CD1c-positive myeloid dendritic cell (primary cell): ENCODE measurements at regions not wholly inside any gene's neighbourhood (a gene's known extent, or its start where the extent isn't known, plus 50 kb on each side); places are given as distances from the start of the nearest gene placed in this dataset.

Source experiments
- DNase-seq: peaks from one replicate; pipeline ENCODE4 v3.0.0-alpha.2; 2016; ENCODE audit errors: extremely low spot score

GRCh38 chr2:204325468-204325867, 219.8 kb upstream of the PARD3B start:
- peak; percentile 72 for DNase-seq

DNA sequence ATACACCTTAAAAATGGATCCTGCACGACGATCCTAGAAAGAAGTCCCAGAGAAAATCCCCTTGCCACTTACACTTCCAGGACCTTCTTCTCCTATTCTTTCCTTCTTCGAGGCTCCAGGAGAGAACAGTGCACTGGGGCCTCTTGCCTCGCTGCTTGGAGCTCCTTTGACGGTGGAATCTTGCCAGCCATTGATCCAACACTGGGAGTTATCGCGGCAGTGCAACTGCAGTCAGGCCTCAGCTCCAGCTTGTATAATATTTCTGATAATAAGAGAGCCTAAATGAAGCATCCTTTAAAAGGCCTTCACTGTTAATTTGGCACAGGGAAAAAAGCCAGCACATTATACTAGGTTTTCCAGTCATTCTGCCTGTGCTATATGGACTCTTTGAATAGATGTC, 216.9 kb upstream of the PARD3B start:
- no peak for DNase-seq

GRCh38 chr2:204329016-204329415, 216.3 kb upstream of the PARD3B start:
- DNase-seq = no peak

DNA sequence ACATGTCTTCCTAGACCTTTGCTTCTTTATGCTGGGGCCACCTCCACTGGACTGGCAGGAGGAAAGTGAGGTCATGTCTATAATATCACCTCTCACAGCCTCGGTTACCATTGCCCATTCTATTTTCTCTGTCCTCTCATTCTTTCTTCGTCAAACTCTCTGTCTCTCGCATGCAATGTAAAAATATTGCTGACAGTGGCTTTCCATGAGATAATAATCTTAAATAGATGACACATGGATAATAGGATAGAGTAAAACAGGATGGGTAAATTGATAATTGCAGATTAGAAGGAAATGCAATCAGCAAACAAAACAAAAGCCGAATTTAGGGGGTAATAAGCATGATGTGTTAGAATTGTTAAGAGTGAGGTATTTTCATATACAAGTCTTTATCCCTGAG, 215.7 kb upstream of the PARD3B start:
- no peak for DNase-seq

DNA sequence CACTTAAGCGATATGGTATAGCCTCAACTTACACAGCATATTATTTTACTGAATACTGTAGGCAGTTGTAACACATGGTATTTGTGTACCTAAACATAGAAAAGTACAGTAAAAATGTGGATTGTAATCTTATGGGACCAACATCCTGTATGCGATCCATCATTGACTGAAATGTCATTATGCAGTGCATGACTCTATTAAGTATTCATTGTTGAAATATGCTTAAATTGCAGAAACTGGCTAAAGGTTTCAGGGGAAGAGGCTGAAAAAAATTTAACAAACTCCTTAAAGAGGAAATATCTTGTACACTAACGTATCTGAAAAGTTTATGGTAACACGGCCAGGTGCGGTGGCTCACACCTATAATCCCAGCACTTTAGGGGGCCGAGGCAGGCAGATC, 214.1 kb upstream of the PARD3B start:
- no peak for DNase-seq

DNA sequence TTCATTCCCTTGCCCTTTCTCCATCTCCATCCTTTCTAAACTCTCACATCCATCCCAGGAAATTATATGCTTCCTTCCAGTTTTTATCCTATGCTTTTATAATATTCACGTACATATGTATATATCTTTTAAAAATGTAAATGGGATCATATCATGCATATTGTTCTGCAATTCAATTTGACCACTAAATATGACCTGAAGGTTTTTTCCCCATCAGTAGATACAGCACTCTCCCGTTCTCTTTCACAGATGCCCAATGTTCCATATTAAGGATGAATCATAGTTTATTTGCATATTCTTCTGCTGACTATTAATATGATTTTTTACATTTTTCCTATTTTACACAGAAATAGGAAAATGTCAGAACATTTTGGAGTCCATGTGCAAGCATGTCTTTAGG, 213.3 kb upstream of the PARD3B start:
- no peak for DNase-seq

- no peak for DNase-seq
Observed at GRCh38 chr2:204332706-204333105, 212.6 kb upstream of the PARD3B start.

DNA sequence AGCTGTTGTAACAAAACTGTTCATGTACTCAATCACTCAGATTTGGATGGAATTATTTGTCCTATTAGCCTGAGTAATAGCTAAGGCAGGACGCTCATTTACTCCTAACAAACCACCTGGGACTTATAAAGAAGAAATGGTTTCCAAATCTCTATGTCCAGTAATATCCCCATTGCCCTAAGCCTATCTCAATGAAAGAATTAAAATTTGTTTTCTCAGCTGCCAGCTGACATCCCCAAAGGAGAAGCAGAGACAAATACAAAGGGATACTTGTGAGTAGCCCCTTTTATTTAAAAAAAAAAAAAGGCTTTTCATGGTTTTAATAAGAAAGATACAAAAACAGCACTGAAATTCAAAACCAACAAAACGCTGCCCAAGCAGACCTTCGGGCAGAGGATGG, 211.4 kb upstream of the PARD3B start:
- DNase-seq = no peak

DNA sequence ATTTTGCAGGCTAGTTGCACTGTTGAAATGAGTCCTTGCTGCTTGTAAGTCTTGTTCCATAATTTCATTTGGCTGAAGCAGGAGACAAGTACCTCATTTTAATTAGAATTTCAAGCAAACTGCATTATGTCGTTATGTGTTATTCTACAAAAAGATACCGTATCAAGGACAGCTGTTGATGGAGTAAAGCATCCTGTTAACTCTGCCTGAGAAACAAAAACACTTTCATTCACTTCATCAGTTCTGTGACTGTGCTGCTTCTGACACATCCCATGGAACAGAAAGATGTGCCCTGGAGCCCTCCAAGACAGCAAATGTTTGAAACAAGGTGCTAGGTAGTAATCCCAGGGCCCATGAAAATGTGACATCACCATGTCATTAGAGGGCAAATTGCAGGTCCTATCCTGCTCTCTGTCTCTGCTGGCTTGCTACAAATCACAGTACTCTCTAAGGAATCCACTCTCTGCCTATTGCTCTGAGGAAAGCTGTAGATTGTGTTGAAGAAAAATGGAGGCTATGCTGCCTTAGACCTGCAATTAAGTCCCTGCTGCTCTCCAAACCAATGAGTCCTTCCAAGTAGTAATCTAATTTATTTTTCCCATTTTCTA, 209.7 kb upstream of the PARD3B start:
- no peak for DNase-seq

- DNase-seq = no peak
Observed at GRCh38 chr2:204336153-204336744, 209.0 kb upstream of the PARD3B start.

- no peak for DNase-seq
Observed at GRCh38 chr2:204337638-204338037, 207.6 kb upstream of the PARD3B start.

DNA sequence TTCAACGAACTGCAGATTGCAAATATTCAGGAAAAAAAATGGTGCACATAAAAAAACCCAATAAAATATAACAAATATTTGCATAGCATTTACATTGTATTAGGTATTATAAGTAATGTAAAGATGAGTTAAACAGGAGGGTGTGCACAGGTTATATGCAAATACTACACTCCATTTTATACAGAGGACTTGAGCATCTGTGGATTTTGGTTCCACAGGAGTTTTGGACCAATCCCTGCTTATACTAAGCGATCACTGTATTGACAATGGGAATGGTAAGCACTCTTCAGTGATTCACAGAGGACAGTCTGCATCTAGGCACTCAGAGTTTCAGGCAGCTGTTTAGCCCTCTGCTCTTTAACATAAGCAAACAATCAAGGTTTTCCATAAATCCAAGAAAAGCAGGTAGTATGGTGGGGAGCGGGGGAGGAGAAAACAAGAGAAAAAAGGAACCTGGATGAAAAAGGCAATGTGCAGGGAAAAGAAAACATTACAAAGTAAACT, 206.0 kb upstream of the PARD3B start:
- no peak for DNase-seq

GRCh38 chr2:204340511-204340910, 204.8 kb upstream of the PARD3B start:
- DNase-seq = no peak

GRCh38 chr2:204341887-204342276, 203.4 kb upstream of the PARD3B start:
- no peak for DNase-seq

DNA sequence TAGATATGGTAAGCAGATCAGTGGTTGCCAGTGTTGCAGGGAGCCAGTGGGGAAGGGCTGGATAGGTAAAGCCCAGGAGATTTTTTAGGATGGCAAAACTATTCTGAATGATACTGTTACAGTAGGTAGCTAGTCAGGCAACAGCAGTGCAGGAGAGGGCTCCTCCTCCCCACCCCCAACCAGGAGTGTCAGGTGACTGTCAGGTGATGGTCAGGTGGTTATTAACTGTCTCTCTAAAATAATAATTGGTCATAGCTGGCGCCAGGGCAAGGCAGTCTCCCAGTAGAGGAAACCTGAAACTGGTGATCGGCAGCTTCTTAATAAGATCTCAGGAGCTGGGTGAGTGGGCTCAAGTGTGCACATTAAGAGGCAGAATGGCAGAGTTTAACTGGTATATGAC, 201.6 kb upstream of the PARD3B start:
- no peak for DNase-seq

- no peak for DNase-seq
Observed at GRCh38 chr2:204344119-204344518, 201.2 kb upstream of the PARD3B start.

DNA sequence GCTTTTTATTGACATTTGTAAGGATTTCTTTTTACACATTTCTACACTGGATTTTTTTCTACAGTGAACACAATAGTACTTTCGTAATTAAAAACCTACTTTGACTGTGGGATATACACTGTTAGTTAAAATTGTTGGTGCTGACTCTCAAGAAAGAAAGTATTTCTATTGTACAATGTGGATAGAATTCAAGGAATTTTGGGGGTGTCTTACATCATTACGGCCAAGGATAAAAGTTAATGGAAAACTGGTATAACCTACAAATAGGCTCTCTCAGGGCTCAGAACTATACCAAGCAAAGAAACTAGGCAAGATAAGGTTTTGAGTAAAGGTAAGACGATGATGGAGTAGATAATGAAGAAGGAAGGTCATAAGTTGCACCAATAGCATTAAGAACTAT, 198.4 kb upstream of the PARD3B start:
- DNase-seq = no peak

DNA sequence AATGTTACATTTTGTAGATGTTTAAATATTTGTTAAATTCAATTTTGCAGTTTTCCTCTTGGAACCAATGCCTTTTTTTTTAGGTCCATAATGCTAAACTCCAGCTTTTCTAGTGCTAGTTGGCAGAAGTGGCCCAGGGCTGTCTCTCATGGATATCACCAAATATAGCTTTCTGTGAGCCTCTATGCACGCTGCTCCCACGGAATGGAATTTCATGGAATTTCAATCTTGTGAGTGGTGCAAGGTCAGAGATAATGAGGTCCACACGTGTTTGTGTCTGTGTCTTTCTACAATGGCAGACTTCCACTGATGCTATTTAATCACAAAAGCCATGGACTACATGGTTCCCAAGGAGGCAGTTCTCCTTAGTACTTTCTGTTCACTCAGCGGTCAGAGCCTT, 191.5 kb upstream of the PARD3B start:
- no peak for DNase-seq

GRCh38 chr2:204354442-204354856, 190.8 kb upstream of the PARD3B start:
- DNase-seq = no peak

GRCh38 chr2:204355688-204356087, 189.6 kb upstream of the PARD3B start:
- no peak for DNase-seq

- no peak for DNase-seq
Observed at GRCh38 chr2:204356151-204356641, 189.1 kb upstream of the PARD3B start.

DNA sequence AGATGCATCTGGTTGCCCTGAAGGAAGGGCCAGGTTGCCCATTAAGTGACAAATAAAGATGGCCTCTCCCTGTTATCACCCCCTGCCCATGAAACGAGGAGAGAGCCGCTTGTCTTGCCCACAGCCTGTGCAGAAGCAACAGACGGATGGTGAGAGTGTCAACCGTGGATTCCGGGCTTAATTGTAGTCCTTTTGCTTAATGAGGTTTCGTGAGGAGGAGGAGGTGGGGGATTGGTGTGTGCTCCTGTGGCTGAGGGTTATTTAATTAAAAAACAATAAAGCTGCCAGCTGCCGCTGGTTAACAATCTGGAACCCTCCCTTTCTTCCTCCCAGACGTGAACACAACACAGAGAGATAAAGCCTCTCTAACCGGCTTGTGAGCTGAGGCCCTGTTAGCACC, 188.0 kb upstream of the PARD3B start:
- DNase-seq = no peak

- DNase-seq = no peak
Observed at GRCh38 chr2:204359076-204359475, 186.2 kb upstream of the PARD3B start.
